Breast epithelium (tissue), 3 donors: ENCODE measurements at regions not wholly inside any gene's neighbourhood (a gene's known extent, or its start where the extent isn't known, plus 50 kb on each side); places are given as distances from the start of the nearest gene placed in this dataset.

Source experiments
- CTCF ChIP-seq, 3 donors: fragments of 450-650 bp; IDR thresholded peaks; one replicate each; pipeline ENCODE4 v1.5.1; 2016 to 2017; ENCODE audit warnings: antibody characterized with exemption in 3 of 3, mild to moderate bottlenecking in 3 of 3, moderate library complexity in 3 of 3
- POLR2AphosphoS5 ChIP-seq, 3 donors: sonication (generic); formaldehyde crosslinking; IDR thresholded peaks; one replicate each; pipeline ENCODE4 v1.6.1; 2017; ENCODE audit warnings: antibody characterized with exemption in 3 of 3

- no peak for TF ChIP-seq CTCF (IDR thresholded peaks at IDR 0.05)
- TF ChIP-seq POLR2AphosphoS5 (IDR thresholded peaks at IDR 0.05) = no peak
These were observed 92.4 kb upstream of the ANKRD34C start for GRCh38 chr15:79190093-79190492.
